ENCODE measurements at regions not wholly inside any gene's neighbourhood (a gene's known extent, or its start where the extent isn't known, plus 50 kb on each side); places are given as distances from the start of the nearest gene placed in this dataset.

GRCh38 chr9:16252616-16253015 is 617.9 kb downstream of the BNC2 start:
- Histone ChIP-seq H3K9me3 (ENCODE audit: control insufficient read depth, low read length) (no peaks in the 10 kb centered on the region), H3K4me1 (ENCODE audit: control insufficient read depth, insufficient read depth, low read length) (peaks cover 12% of the 10 kb centered on the region), H3K27me3 (ENCODE audit: control insufficient read depth, insufficient read depth, low read length, poor library complexity, severe bottlenecking) (no peaks in the 10 kb centered on the region), H3K27ac (ENCODE audit: insufficient read depth, low read depth, low read length, poor library complexity, severe bottlenecking) (no peak overlapping the region), H3K36me3 (ENCODE audit: control insufficient read depth, insufficient read depth, low read length) (no peaks in the 10 kb centered on the region), H3K4me3 (ENCODE audit: insufficient read depth, low read depth, low read length) (no peak overlapping the region)
- WGBS, 2 experiments, result 60 to 61% methylated on average over 5 of the region's 5 CpGs

GRCh38 chr9:16254674-16255073 is 615.8 kb downstream of the BNC2 start:
- Histone ChIP-seq H3K9me3 (ENCODE audit: control insufficient read depth, low read length) (no peaks in the 10 kb centered on the region), H3K4me3 (ENCODE audit: insufficient read depth, low read depth, low read length) (no peak overlapping the region), H3K27me3 (ENCODE audit: control insufficient read depth, insufficient read depth, low read length, poor library complexity, severe bottlenecking) (no peaks in the 10 kb centered on the region), H3K4me1 (ENCODE audit: control insufficient read depth, insufficient read depth, low read length) (peaks cover 12% of the 10 kb centered on the region), H3K36me3 (ENCODE audit: control insufficient read depth, insufficient read depth, low read length) (no peaks in the 10 kb centered on the region), H3K27ac (ENCODE audit: insufficient read depth, low read depth, low read length, poor library complexity, severe bottlenecking) (no peak overlapping the region)
- 91 to 93% methylated on average over 4 of the region's 4 CpGs for WGBS, 2 experiments

GRCh38 chr9:16255217-16255616 is 615.3 kb downstream of the BNC2 start:
- H3K27me3 ChIP-seq (ENCODE audit: control insufficient read depth, insufficient read depth, low read length, poor library complexity, severe bottlenecking), result no peaks in the 10 kb centered on the region
- H3K9me3 ChIP-seq (ENCODE audit: control insufficient read depth, low read length), result no peaks in the 10 kb centered on the region
- no peaks in the 10 kb centered on the region for H3K36me3 ChIP-seq (ENCODE audit: control insufficient read depth, insufficient read depth, low read length)
- WGBS, 2 experiments, result 89% methylated on average over 4 of the region's 4 CpGs
- no peak overlapping the region for H3K4me3 ChIP-seq (ENCODE audit: insufficient read depth, low read depth, low read length)
- H3K4me1 ChIP-seq (ENCODE audit: control insufficient read depth, insufficient read depth, low read length), result peaks cover 12% of the 10 kb centered on the region
- no peak overlapping the region for H3K27ac ChIP-seq (ENCODE audit: insufficient read depth, low read depth, low read length, poor library complexity, severe bottlenecking)

GRCh38 chr9:16257604-16258003 is 612.9 kb downstream of the BNC2 start:
- no peak overlapping the region for H3K27ac ChIP-seq (ENCODE audit: insufficient read depth, low read depth, low read length, poor library complexity, severe bottlenecking)
- no peaks in the 10 kb centered on the region for H3K27me3 ChIP-seq (ENCODE audit: control insufficient read depth, insufficient read depth, low read length, poor library complexity, severe bottlenecking)
- H3K4me1 ChIP-seq (ENCODE audit: control insufficient read depth, insufficient read depth, low read length), result peaks cover 8% of the 10 kb centered on the region
- H3K9me3 ChIP-seq (ENCODE audit: control insufficient read depth, low read length), result no peaks in the 10 kb centered on the region
- no peaks in the 10 kb centered on the region for H3K36me3 ChIP-seq (ENCODE audit: control insufficient read depth, insufficient read depth, low read length)
- 85 to 88% methylated on average over 2 of the region's 2 CpGs for WGBS, 2 experiments
- H3K4me3 ChIP-seq (ENCODE audit: insufficient read depth, low read depth, low read length), result no peak overlapping the region

GRCh38 chr9:16258191-16258590 is 612.3 kb downstream of the BNC2 start:
- 93 to 96% methylated on average over 12 of the region's 12 CpGs for WGBS, 2 experiments
- peaks cover 12% of the 10 kb centered on the region for H3K4me1 ChIP-seq (ENCODE audit: control insufficient read depth, insufficient read depth, low read length)

GRCh38 chr9:16258708-16259107 is 611.8 kb downstream of the BNC2 start:
- no peak overlapping the region for H3K4me3 ChIP-seq (ENCODE audit: insufficient read depth, low read depth, low read length)
- H3K27ac ChIP-seq (ENCODE audit: insufficient read depth, low read depth, low read length, poor library complexity, severe bottlenecking), result no peak overlapping the region
- H3K9me3 ChIP-seq (ENCODE audit: control insufficient read depth, low read length), result no peaks in the 10 kb centered on the region
- WGBS, 2 experiments, result 91 to 98% methylated on average over 8 of the region's 8 CpGs
- H3K4me1 ChIP-seq (ENCODE audit: control insufficient read depth, insufficient read depth, low read length), result peaks cover 7% of the 10 kb centered on the region
- no peaks in the 10 kb centered on the region for H3K27me3 ChIP-seq (ENCODE audit: control insufficient read depth, insufficient read depth, low read length, poor library complexity, severe bottlenecking)
- H3K36me3 ChIP-seq (ENCODE audit: control insufficient read depth, insufficient read depth, low read length), result no peaks in the 10 kb centered on the region

More at GRCh38 chr9:16258191-16258590, 612.3 kb downstream of the BNC2 start:
- no peak overlapping the region for H3K4me3 ChIP-seq (ENCODE audit: insufficient read depth, low read depth, low read length)
- no peaks in the 10 kb centered on the region for H3K9me3 ChIP-seq (ENCODE audit: control insufficient read depth, low read length)
- no peaks in the 10 kb centered on the region for H3K27me3 ChIP-seq (ENCODE audit: control insufficient read depth, insufficient read depth, low read length, poor library complexity, severe bottlenecking)
- no peak overlapping the region for H3K27ac ChIP-seq (ENCODE audit: insufficient read depth, low read depth, low read length, poor library complexity, severe bottlenecking)
- no peaks in the 10 kb centered on the region for H3K36me3 ChIP-seq (ENCODE audit: control insufficient read depth, insufficient read depth, low read length)

GRCh38 chr9:16262477-16263261 is 607.8 kb downstream of the BNC2 start:
- no peak overlapping the region for H3K27ac ChIP-seq (ENCODE audit: insufficient read depth, low read depth, low read length, poor library complexity, severe bottlenecking)
- no peaks in the 10 kb centered on the region for H3K9me3 ChIP-seq (ENCODE audit: control insufficient read depth, low read length)
- no peak overlapping the region for H3K4me3 ChIP-seq (ENCODE audit: insufficient read depth, low read depth, low read length)
- H3K4me1 ChIP-seq (ENCODE audit: control insufficient read depth, insufficient read depth, low read length), result peaks cover 6% of the 10 kb centered on the region
- no peaks in the 10 kb centered on the region for H3K36me3 ChIP-seq (ENCODE audit: control insufficient read depth, insufficient read depth, low read length)
- H3K27me3 ChIP-seq (ENCODE audit: control insufficient read depth, insufficient read depth, low read length, poor library complexity, severe bottlenecking), result no peaks in the 10 kb centered on the region
- 67 to 69% methylated on average over 14 of the region's 14 CpGs for WGBS, 2 experiments

GRCh38 chr9:16265688-16266087 is 604.8 kb downstream of the BNC2 start:
- Histone ChIP-seq H3K4me3 (ENCODE audit: insufficient read depth, low read depth, low read length) (no peak overlapping the region), H3K36me3 (ENCODE audit: control insufficient read depth, insufficient read depth, low read length) (no peaks in the 10 kb centered on the region), H3K27me3 (ENCODE audit: control insufficient read depth, insufficient read depth, low read length, poor library complexity, severe bottlenecking) (no peaks in the 10 kb centered on the region), H3K4me1 (ENCODE audit: control insufficient read depth, insufficient read depth, low read length) (peaks cover 6% of the 10 kb centered on the region), H3K9me3 (ENCODE audit: control insufficient read depth, low read length) (no peaks in the 10 kb centered on the region), H3K27ac (ENCODE audit: insufficient read depth, low read depth, low read length, poor library complexity, severe bottlenecking) (no peak overlapping the region)
- 95% methylated on average over 5 of the region's 5 CpGs for WGBS, 2 experiments

GRCh38 chr9:16266648-16267276 is 603.7 kb downstream of the BNC2 start:
- H3K9me3 ChIP-seq (ENCODE audit: control insufficient read depth, low read length), result no peaks in the 10 kb centered on the region
- no peaks in the 10 kb centered on the region for H3K27me3 ChIP-seq (ENCODE audit: control insufficient read depth, insufficient read depth, low read length, poor library complexity, severe bottlenecking)
- H3K4me3 ChIP-seq (ENCODE audit: insufficient read depth, low read depth, low read length), result no peak overlapping the region
- peaks cover 6% of the 10 kb centered on the region for H3K4me1 ChIP-seq (ENCODE audit: control insufficient read depth, insufficient read depth, low read length)
- WGBS, 2 experiments, result 93 to 94% methylated on average over 9 of the region's 9 CpGs
- H3K27ac ChIP-seq (ENCODE audit: insufficient read depth, low read depth, low read length, poor library complexity, severe bottlenecking), result no peak overlapping the region
- H3K36me3 ChIP-seq (ENCODE audit: control insufficient read depth, insufficient read depth, low read length), result no peaks in the 10 kb centered on the region

GRCh38 chr9:16267281-16268066 is 603.0 kb downstream of the BNC2 start:
- H3K27ac ChIP-seq (ENCODE audit: insufficient read depth, low read depth, low read length, poor library complexity, severe bottlenecking), result no peak overlapping the region
- WGBS, 2 experiments, result 90% methylated on average over 10 of the region's 10 CpGs
- no peaks in the 10 kb centered on the region for H3K36me3 ChIP-seq (ENCODE audit: control insufficient read depth, insufficient read depth, low read length)
- no peaks in the 10 kb centered on the region for H3K27me3 ChIP-seq (ENCODE audit: control insufficient read depth, insufficient read depth, low read length, poor library complexity, severe bottlenecking)
- H3K9me3 ChIP-seq (ENCODE audit: control insufficient read depth, low read length), result no peaks in the 10 kb centered on the region
- peaks cover 6% of the 10 kb centered on the region for H3K4me1 ChIP-seq (ENCODE audit: control insufficient read depth, insufficient read depth, low read length)
- no peak overlapping the region for H3K4me3 ChIP-seq (ENCODE audit: insufficient read depth, low read depth, low read length)

All from ectodermal cell (in vitro differentiated cells).